ENCODE measurements at regions not wholly inside any gene's neighbourhood (a gene's known extent, or its start where the extent isn't known, plus 50 kb on each side); places are given as distances from the start of the nearest gene placed in this dataset.

DNA sequence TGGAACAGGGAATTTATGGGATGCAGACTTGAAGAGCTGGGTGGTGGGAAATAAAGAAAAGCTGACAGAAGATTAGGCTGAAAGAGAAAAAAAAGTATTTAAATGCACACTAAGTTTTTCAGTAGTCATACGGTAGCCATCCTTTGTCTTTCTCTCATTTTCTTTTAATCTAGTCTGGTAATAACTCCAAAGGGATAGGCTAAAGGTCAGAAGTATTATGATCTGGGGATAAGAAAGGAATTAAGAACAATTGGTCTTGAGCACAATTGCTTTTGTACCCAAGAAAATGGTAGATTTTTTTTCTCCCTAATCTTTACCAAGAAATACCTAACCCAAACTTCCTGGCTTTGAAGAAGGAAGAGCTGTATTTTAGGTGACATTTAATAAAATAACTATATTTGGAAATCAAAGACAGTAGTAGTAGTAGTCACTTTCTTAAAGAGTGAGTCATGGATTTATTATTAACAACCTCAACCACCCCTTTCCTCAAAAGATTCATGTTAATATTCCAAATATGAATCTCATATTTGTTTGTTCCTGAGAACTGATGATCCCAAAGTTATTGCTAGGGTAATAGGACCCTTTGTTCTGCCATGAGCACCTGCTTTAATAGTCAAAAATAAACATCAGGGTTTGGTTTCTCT is 120.2 kb upstream of the ODAD2 start:
- in situ Hi-C loops (cut with HindIII; ENCODE audit: low sequenced_read_pairs), result no loop called here
- no peak for DNase-seq (ENCODE audit: low read depth)
- H3K4me3 ChIP-seq (ENCODE audit: low read depth, low read length), result no peak overlapping the region
- TF ChIP-seq, protein P1, sequence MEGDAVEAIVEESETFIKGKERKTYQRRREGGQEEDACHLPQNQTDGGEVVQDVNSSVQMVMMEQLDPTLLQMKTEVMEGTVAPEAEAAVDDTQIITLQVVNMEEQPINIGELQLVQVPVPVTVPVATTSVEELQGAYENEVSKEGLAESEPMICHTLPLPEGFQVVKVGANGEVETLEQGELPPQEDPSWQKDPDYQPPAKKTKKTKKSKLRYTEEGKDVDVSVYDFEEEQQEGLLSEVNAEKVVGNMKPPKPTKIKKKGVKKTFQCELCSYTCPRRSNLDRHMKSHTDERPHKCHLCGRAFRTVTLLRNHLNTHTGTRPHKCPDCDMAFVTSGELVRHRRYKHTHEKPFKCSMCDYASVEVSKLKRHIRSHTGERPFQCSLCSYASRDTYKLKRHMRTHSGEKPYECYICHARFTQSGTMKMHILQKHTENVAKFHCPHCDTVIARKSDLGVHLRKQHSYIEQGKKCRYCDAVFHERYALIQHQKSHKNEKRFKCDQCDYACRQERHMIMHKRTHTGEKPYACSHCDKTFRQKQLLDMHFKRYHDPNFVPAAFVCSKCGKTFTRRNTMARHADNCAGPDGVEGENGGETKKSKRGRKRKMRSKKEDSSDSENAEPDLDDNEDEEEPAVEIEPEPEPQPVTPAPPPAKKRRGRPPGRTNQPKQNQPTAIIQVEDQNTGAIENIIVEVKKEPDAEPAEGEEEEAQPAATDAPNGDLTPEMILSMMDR (IDR thresholded peaks at IDR 0.05; ENCODE audit: low read depth, low read length, missing control alignments), result no peak

DNA sequence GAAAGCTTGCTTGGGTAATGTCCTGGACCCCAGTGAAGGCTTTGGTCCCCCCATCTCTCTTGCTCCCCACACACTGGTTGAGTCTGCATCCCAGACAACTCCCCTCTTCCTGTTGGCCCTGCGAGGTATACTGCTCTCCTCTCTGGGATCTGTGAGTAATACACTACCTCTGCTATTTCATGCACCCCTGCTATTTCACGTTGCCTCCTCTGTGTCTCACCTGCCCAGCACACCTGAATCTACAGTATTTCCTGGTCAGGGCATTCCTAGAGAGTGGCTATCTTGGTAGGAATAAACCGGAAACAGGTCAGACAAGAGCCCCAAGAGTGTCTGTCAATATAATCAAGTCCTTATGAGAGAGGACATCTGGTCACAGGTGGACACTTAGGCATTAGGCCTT is 114.3 kb upstream of the ODAD2 start:
- TF ChIP-seq, protein P1 (IDR thresholded peaks at IDR 0.05; ENCODE audit: low read depth, low read length, missing control alignments), result no peak
- in situ Hi-C loops (cut with HindIII; ENCODE audit: low sequenced_read_pairs), result no loop called here
- H3K4me3 ChIP-seq (ENCODE audit: low read depth, low read length), result no peak overlapping the region
- DNase-seq (ENCODE audit: low read depth), result no peak

DNA sequence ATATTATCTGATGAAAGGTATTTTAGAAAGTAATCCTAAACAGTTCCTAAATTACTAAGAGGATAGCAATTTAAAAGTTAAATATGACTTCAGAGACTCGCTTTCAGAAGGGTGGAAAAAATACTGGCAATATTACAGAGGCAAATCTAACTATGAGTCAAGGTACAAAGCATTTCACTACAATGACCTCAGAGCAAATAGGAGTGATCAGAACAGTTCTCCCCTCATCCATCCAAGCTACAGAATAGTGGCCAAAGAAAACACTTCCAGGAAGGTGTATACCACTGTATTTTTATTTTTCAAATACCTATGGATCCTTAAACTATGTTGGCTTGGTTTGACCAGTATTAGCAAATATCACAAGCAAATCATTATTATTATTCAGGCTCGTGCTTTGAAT is 112.8 kb upstream of the ODAD2 start:
- DNase-seq (ENCODE audit: low read depth), result no peak

DNA sequence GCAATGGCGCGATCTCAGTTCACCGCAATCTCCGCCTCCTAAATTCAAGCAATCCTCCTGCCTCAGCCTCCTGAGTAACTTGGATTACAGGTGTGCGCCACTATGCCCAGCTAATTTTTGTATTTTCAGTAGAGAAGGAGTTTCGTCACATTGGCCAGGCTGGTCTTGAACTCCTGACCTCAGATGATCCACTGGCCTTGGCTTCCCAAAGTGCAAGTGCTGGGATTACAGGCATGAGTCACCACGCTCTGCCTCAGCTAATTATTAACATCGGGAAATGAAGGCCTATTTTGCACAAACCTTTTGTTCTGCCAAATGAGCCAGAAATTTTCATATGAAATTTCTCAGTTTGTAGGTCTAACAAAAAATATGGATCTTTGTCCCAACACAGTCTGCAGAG is 106.7 kb upstream of the ODAD2 start:
- TF ChIP-seq, protein P1 (IDR thresholded peaks at IDR 0.05; ENCODE audit: low read depth, low read length, missing control alignments), result no peak
- DNase-seq (ENCODE audit: low read depth), result no peak
- H3K4me3 ChIP-seq (ENCODE audit: low read depth, low read length), result no peak overlapping the region
- in situ Hi-C loops (cut with HindIII; ENCODE audit: low sequenced_read_pairs), result no loop called here

More for the DNA sequence above, 112.8 kb upstream of the ODAD2 start:
- in situ Hi-C loops (cut with HindIII; ENCODE audit: low sequenced_read_pairs), result no loop called here
- no peak overlapping the region for H3K4me3 ChIP-seq (ENCODE audit: low read depth, low read length)
- TF ChIP-seq, protein P1 (IDR thresholded peaks at IDR 0.05; ENCODE audit: low read depth, low read length, missing control alignments), result no peak

DNA sequence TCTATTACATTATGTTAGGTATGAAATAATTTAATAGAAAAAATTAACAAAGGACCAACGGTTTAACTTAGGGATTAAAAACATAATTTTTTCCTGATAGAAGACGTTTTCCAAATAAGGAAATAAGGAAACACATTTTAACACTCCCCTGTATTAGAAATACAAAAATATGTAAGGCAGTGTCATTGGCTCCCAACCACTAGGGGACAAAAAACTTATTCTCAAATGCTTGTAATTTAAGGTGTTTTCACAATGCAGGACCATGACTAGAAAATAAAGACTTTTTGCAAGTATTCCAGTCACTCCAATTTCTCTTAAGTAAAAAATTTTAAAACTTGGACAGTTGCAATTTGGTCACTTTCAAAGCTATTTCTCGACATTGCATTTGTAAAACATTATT is 98.8 kb upstream of the ODAD2 start:
- no peak overlapping the region for H3K4me3 ChIP-seq (ENCODE audit: low read depth, low read length)
- DNase-seq (ENCODE audit: low read depth), result no peak
- in situ Hi-C loops (cut with HindIII; ENCODE audit: low sequenced_read_pairs), result no loop called here
- TF ChIP-seq, protein P1 (IDR thresholded peaks at IDR 0.05; ENCODE audit: low read depth, low read length, missing control alignments), result no peak

DNA sequence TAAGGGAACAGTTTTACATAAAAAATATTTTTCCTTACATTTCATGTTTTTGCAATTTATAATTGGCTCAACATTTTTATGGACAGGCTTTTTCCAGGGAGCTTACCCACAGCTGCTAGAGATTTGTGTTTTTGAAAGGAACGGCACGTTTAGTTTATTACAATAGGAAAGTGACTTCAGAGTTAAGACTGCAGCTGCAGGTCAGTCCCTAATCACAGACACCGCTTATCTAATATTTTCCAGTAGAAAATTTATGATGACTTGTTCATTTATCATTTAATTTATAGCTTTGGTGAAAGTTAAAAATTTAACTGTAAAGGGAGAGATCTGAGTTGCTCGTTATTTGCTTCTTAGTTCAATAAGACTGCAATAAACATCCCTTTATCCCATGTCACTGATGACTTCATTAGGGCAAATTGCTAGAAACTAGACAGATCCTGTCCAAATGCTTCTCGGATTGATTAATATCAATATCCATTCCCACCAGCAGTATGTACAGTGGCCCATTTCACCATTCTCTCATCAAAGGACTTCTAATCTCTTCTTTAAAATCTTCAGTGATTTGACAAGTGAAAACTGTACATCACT is 97.0 kb upstream of the ODAD2 start:
- no peak overlapping the region for H3K4me3 ChIP-seq (ENCODE audit: low read depth, low read length)
- no peak for DNase-seq (ENCODE audit: low read depth)
- TF ChIP-seq, protein P1 (IDR thresholded peaks at IDR 0.05; ENCODE audit: low read depth, low read length, missing control alignments), result no peak
- in situ Hi-C loops (cut with HindIII; ENCODE audit: low sequenced_read_pairs), result no loop called here
